AG09319 (cell line): ENCODE measurements at regions not wholly inside any gene's neighbourhood (a gene's known extent, or its start where the extent isn't known, plus 50 kb on each side); places are given as distances from the start of the nearest gene placed in this dataset.

Source experiments
- DNase-seq: peaks from one replicate; pipeline ENCODE4 v3.0.0-alpha.2; 2010; ENCODE audit warnings: low read depth; ENCODE audit errors: extremely low read depth
- TF ChIP-seq, protein P1 (sequence below): IDR thresholded peaks from 2 replicates; pipeline ENCODE4 v1.5.1; 2011; ENCODE audit warnings: low read depth, mild to moderate bottlenecking, inconsistent platforms, low read length, moderate library complexity

DNA sequence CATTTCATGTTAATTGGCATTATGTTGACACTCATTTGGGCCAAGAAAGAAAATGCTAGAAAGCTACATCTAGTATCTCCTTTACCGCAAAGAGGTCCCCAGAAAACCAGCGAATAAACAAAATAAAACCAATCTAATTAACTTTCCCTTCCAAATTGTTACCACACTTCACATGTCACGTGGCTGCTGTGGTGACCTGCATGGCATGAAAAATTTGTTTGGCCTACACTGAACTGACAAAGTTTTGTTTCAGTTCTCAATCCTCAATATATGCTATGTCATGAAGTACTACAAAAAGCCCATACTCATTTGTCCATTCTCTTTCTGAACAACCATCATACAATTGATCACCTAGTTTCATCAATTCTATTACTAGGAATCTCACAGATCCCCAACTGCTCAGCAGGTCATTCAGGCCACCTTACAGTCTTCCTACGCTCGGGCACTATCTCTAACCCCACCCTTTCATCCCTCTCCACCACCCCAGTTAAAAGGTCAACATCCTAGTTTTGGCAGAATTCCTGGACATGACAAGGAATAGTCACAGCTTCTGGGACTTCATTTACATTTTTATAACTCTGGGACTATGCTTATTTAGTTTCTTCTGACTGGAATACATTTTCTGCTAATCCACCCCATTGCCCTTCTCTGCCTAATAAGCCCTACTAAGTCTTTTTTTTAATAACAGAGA is 480.4 kb downstream of the IGSF11 start:
- DNase-seq, result no peak
- TF ChIP-seq, protein P1, sequence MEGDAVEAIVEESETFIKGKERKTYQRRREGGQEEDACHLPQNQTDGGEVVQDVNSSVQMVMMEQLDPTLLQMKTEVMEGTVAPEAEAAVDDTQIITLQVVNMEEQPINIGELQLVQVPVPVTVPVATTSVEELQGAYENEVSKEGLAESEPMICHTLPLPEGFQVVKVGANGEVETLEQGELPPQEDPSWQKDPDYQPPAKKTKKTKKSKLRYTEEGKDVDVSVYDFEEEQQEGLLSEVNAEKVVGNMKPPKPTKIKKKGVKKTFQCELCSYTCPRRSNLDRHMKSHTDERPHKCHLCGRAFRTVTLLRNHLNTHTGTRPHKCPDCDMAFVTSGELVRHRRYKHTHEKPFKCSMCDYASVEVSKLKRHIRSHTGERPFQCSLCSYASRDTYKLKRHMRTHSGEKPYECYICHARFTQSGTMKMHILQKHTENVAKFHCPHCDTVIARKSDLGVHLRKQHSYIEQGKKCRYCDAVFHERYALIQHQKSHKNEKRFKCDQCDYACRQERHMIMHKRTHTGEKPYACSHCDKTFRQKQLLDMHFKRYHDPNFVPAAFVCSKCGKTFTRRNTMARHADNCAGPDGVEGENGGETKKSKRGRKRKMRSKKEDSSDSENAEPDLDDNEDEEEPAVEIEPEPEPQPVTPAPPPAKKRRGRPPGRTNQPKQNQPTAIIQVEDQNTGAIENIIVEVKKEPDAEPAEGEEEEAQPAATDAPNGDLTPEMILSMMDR, result no peak

DNA sequence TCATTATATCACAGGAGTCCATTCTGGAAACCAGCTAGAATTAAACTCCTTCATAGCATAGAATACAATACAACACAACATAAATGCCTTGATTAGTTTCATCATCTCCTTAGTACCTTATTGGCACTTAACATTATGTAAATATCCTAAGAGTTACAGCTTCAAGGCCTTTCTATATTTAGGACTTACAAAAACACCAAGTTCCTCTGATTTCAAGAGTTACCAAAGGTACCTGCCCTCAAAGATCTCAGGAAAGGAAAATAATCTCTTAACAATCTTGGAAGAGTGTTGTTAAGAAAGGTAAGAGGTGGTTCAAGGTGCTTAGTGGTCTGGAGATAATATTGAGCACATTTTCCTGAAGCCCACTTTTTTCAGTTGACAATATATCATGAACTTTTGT is 477.7 kb downstream of the IGSF11 start:
- TF ChIP-seq, protein P1, result no peak
- DNase-seq, result no peak

DNA sequence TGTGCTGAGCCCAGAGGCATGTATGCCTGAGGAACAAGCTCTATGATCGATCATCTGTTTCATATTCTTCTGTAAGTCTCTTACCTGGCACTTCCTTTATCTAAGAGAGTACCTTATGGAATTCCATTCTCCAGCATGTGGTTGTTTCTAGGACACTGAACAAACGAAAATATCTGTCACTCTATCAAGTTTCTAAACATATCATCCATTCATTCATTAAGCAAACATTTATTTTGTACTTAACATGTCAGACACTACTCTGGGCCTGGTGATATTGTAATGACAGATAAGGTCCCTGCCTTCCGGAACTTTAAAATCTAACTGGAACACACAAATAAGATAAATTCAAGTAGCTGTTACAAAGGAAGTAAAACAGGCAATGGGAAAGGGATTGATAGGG is 477.1 kb downstream of the IGSF11 start:
- DNase-seq, result no peak
- TF ChIP-seq, protein P1, result no peak

DNA sequence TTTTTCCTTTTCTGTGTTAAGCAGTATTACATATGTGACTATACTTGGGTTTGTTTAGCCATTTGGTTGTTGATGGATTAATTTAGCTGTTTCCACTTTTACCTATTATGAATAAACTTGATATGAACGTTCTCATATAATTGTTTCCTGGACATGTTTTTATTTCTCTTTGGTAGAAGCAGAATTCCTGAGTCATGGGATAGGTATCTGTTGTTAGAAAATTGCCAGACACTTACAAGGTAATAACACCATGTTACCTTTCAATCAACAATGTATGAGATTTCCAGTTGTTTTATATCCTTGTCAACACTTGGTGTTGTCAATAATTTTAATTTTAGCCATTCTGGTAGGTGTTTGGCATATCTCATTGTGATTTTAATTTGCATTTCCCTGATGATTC is 475.4 kb downstream of the IGSF11 start:
- DNase-seq, result no peak
- TF ChIP-seq, protein P1, result no peak

DNA sequence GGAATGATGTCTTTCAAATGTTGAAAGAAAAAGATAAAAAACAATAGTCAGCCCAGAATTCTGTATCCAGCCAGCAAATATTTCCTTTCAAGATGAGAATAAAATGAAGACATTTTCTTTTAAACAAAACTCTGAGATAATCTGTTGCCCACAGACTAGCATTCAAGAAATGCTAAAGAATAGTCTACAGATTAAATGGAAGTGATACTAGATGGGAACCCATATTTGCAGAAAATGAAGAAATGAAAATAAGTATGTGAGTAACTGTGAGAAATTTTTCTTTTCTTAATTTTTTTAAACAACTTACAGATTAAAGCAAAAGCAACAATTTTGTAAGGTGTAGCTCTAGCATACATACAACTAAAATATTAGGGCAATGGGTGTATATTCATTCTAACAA is 469.8 kb downstream of the IGSF11 start:
- no peak for DNase-seq
- TF ChIP-seq, protein P1, result no peak

DNA sequence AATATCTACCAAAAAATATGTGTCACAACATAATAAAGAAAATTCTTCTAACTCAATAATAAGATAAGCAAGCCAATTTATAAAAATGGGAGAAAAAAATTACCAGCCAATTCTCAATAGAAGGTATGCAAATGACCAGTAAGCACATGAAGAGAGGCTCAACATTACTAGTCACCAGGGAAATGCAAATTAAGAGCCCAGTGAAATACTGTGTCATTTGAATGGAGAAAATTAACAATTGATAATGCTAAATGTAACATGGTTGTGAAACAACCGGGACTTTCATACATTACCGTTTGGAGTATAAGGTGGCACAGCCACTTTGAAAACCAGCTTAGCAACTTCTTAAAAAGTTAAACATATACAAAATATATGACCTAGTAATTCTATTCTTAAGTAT is 460.7 kb downstream of the IGSF11 start:
- TF ChIP-seq, protein P1, result no peak

DNA sequence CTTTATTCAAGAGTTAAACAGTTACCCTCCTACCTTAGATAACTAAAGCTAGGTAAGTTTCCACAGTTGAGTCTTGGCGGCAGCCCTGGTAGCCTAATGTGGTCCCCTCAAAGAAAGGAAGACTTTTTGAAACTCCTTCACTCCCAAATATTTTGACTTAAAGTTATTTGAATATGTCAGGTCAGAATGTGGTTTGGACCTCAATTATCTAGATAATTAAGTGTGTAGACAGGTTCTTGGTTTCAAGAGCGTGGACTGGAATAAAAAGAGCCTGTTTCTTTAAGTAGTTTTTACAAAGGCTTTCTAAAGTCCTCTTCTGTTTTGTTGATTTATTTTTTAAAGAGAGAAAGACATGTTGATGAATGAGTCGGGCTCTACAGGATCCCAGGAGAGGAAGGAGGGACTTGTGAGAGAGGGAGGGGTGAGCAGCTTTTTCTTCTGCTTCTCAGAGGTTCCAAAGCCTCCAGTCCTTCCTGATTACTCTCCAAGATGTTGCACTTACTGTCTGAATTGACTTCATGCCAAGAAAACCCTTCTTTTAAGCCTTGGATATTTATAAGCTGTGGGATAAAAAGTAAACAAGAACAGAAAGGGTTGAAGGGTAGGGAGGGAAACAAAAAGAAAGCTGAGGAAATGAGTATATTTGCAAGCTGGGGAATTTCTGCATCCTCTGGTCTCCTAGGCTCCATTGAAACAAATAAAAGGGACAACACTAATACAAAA is 457.4 kb downstream of the IGSF11 start:
- TF ChIP-seq, protein P1, result no peak
- DNase-seq, result no peak

More for the DNA sequence above, 460.7 kb downstream of the IGSF11 start:
- DNase-seq, result no peak
